Nucleus accumbens (tissue), 56 donors: ENCODE measurements at regions not wholly inside any gene's neighbourhood (a gene's known extent, or its start where the extent isn't known, plus 50 kb on each side); places are given as distances from the start of the nearest gene placed in this dataset.

Experiments
- DNase-seq, 56 donors: peaks; one replicate each; lab custom pipeline; 2025; lab: John Stamatoyannopoulos, UW

GRCh38 chr7:17632384-17632783 lies 307.9 kb downstream of the SNX13 start:
- no peak for DNase-seq

GRCh38 chr7:17633067-17633466 lies 307.2 kb downstream of the SNX13 start:
- DNase-seq: no peak

DNA sequence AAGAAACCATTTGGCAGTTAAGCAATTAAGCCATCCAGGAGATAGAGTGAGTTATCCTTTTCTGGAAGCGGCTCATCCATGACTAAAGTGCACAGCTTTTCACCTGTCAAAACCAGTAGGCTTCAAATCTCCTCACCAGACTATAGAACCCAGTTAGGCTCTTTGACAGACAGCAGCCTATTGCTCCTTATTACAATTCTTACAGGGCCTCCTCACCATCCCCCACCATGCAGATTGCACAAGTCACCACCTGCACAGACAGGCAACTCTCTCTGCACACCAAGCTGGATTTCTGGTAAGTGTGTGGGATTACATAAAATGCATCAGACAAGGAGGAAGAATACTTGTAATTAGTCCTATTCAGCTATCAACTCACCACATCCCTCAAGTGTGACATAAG lies 301.6 kb downstream of the SNX13 start:
- DNase-seq: peak in 15 of 56 donors; percentile 5 to 43 (median 29)

GRCh38 chr7:17640730-17641377 lies 299.4 kb downstream of the SNX13 start:
- DNase-seq: peak in 3 of 56 donors; percentile 2 to 11 (median 6)

DNA sequence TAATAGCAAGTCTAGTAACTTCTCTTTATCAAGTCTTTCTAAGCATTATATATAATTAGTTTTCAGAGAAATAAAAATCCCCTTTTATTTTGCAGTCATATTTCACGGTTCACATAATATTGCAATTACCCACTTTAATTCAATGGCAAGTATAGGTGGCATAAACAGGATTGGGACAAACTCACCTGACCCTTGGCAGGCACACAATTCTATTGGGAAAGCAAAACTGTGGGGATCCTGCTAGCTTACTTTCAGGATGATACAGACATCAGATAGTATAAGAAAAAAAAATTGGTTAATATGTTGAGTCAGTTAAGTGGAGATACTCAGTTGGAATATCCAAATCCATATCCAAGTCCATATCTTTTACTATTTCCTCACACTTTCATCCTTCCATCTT lies 294.8 kb downstream of the SNX13 start:
- DNase-seq: no peak

DNA sequence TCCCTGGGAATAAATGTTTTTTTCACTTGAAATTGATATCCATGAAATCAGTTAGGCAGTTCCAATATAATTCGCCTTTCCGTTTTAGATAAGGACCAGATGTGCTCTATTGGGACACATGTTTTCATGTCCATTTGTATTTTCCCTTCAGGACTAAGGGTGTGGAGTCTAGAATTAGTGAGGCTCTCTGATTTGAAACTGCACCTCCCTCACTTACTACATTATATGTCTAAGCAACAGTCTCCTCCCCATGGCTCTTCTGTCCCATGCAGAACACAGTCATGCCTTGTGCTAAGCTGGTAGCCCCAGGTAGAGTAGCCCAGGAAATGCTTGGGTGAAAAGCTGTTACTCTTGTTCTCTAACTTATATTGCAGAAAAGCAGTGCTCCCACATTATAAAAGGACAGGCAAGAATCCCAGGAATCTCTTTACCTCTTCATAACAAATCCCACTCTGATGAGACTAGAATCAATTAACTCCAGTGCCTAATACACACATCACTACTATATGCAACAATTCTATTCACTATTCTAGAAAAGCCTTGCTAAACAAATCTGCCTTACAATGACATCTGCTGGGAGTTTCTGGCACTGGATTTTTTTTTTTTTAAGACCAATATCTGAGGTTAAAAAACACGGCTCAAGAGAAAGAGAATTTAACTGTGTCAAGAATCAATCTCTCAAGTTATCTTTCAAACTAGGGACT lies 293.9 kb downstream of the SNX13 start:
- DNase-seq: no peak

DNA sequence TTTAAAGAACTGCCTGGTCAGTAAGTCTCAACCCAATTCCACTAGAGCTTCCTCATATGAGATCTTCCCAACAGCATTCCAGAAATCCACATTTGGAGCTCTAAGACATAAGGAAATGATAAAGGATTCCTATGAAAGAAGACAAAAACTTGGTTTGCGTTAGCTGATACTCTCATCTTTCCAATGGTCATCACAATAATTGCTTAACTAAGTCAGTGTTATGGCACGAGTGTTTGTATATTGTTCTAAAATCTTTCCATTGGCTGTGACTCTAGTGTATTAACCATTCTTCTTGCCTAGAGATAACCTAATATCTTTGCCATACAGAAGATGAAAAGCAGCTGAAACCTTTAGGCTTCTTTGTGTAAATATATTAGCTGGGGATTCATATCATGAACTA lies 289.0 kb downstream of the SNX13 start:
- DNase-seq: no peak

DNA sequence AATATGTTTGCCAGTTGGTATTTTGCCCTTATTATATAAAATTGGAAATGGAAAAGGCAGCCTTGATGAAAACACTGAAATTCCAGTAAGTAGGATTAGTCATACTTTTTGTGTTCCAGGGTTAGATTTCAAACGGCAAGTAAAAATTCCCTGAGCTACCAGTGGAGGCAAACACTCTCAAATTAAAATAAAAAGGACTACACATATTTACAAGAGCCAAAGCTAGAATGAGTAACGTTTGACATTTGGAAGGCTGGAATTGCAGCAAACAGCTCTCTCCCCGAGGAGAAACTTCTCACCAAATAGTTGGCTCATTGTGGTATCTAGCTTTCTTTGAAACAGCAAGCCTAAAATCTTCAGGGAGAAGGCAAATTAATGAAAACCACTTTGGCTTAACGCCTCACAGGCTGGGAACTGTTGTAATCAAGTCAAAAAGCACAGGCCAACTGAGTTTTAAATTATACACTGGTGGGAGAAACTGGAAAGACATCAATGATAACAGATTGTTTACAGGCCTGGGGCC lies 288.4 kb downstream of the SNX13 start:
- no peak for DNase-seq

- no peak for DNase-seq
Observed at GRCh38 chr7:17654940-17655339, 285.4 kb downstream of the SNX13 start.

DNA sequence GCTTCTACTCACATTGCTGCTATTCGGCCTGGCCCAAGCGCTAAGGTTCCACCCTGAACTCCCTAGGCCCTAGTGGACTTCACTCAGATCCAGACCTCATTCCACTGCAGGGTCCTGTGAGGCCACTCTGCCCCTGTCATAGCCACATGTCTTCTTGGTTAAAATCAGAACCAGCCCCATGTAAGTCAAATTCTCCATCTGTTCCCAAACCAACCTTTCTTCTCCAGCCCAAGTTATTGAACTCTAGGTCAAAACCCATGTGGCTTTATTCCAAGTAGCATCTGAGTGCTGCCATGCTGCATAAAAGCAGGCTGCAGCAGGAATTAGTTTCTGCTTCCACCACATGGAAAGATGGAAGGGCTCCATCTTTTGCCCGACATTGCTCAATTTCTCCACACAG lies 281.2 kb downstream of the SNX13 start:
- DNase-seq: no peak

DNA sequence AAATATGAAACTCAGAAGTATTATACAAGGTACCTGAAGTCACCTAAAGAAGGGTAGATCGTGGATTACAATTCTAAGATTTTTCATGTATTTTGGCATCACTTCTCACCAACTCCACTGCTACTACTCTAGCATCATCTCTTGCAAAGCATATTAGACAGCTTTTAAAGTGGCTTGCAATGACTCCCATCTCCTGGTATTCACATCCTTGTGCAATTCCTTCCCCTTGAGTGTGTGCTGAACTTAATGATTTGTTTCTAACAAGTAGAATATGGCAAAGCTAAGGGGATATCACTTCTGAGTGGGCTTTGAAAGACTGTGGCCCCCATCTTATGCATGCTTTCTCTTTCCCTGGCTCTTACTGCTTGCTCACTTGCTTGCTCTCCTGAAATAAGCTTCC lies 280.2 kb downstream of the SNX13 start:
- DNase-seq: no peak

DNA sequence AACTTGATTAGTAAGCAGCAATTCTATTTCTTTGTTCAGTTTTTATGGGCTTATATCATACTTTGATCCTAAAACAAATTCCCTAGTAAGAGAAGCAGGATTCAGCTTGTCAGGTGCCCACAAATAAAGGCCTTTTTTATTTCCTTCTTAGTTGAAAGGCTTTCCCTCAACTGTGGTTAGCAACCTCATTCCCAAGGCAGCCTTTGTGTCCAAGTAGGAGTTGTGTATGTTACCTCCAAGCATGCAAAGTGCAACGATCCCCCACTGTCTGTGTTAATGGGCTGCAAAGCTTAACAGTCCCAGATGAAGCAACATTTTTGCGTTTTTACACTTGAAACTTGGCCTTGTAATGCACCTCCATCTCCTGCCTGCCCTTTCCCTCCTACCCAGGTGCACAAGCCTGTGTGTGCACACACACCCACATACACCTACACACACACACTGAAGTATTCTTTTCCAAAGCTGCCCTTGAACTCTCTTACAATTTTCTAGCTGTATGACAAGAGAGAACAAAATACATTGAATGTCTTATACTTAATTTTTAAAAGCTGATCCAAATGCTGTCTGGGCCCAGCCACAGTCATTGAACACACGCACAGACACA lies 278.2 kb downstream of the SNX13 start:
- DNase-seq: no peak

- no peak for DNase-seq
Observed at GRCh38 chr7:17663061-17663675, 277.1 kb downstream of the SNX13 start.

DNA sequence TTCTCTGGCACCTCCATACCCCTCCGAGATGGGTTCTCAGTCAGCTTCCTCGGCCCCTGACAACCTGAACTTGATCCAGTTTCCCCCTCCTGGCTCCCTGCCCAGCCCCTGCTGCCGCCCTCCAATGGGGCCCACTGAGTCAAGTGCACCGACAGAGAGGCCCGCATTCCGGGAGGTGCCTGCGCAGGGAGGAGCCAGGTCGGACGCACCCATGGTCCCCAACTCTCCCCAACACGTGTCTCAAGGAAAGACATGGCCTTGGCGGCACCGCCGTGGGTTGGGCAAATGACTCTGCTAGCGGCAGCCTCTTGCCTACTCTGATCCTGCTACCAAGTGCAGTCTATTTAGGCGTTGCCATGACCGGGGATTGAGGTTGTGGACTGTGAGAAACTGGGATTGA lies 275.3 kb downstream of the SNX13 start:
- no peak for DNase-seq

GRCh38 chr7:17668122-17668521 lies 272.2 kb downstream of the SNX13 start:
- DNase-seq: no peak

- DNase-seq: no peak
Observed at GRCh38 chr7:17669204-17669603, 271.1 kb downstream of the SNX13 start.

DNA sequence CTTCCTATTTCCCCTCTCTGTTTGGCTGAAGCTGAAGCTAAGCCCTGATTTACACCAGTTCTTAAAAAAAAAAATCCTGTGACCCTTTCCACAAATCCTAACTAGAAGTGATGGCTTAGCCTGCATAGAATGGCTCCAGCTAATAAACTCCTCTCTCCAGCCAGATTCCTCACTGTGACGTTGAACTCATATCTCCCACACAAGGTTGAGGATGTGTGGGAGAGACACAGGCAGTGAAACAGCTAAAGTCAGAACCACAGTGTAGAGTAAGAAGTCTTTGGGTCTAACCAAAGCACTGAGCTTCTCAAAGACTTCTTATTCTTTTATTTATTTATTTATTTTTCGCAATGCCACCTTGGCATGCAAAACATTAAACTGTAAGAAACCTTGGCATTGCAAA lies 268.3 kb downstream of the SNX13 start:
- DNase-seq: no peak

- DNase-seq: no peak
Observed at GRCh38 chr7:17672783-17673182, 267.5 kb downstream of the SNX13 start.

GRCh38 chr7:17674166-17674942 lies 265.9 kb downstream of the SNX13 start:
- DNase-seq: no peak

- no peak for DNase-seq
Observed at GRCh38 chr7:17674943-17675608, 265.2 kb downstream of the SNX13 start.
